CD4-positive, CD25-positive, alpha-beta regulatory T cell (primary cell): ENCODE measurements at regions not wholly inside any gene's neighbourhood (a gene's known extent, or its start where the extent isn't known, plus 50 kb on each side); places are given as distances from the start of the nearest gene placed in this dataset.

Experiments
- ATAC-seq, 2 donors: fragments of 150-1000 bp; cut with Tn5 transposase; one replicate each; pipeline ENCODE4 v1.10.0; 2021; ENCODE audit warnings: low read depth in 2 of 2, moderate number of reproducible peaks in 2 of 2, moderate library complexity in 1 of 2
- DNase-seq, 3 donors: peaks; one replicate each; pipeline versions ENCODE4 v3.0.0 to v3.0.0-alpha.2; 2012 to 2022; ENCODE audit warnings: mixed read lengths in 1 of 3
- H3K27ac ChIP-seq: one replicate; pipeline ENCODE4 v1.7.0; 2013; ENCODE audit warnings: mild to moderate bottlenecking, low read length; ENCODE audit not compliant: insufficient read depth, poor library complexity, severe bottlenecking
- H3K27me3 ChIP-seq: one replicate; pipeline ENCODE4 v1.7.0; 2013; ENCODE audit warnings: low read length; ENCODE audit not compliant: control insufficient read depth, insufficient read depth
- H3K36me3 ChIP-seq: one replicate; pipeline ENCODE4 v1.7.0; 2013; ENCODE audit warnings: mild to moderate bottlenecking, low read length, moderate library complexity; ENCODE audit not compliant: control insufficient read depth, insufficient read depth
- H3K4me1 ChIP-seq: 2 replicates; pipeline ENCODE4 v1.7.0; 2013; ENCODE audit warnings: mild to moderate bottlenecking, low read length; ENCODE audit not compliant: insufficient read depth, control insufficient read depth, poor library complexity, severe bottlenecking
- H3K4me3 ChIP-seq: one replicate; pipeline ENCODE4 v1.7.0; 2013; ENCODE audit warnings: low read depth, mild to moderate bottlenecking, low read length, moderate library complexity
- H3K9me3 ChIP-seq, 2 experiments: 1 replicate in 1 of 2; 2 replicates in 1 of 2; pipeline ENCODE4 v1.7.0; 2013; ENCODE audit warnings: low read length in 2 of 2, mild to moderate bottlenecking in 1 of 2, moderate library complexity in 1 of 2; ENCODE audit not compliant: control insufficient read depth in 2 of 2
- H3K27ac Mint-ChIP-seq, 3 donors: one replicate each; pipeline ENCODE4 v1.8.0; 2020 to 2022; ENCODE audit warnings: mild to moderate bottlenecking in 3 of 3, mixed read lengths in 3 of 3, moderate library complexity in 2 of 3
- H3K27me3 Mint-ChIP-seq: one replicate; pipeline ENCODE4 v1.8.0; 2022; ENCODE audit warnings: mild to moderate bottlenecking, mixed read lengths
- H3K36me3 Mint-ChIP-seq: one replicate; pipeline ENCODE4 v1.8.0; 2020; ENCODE audit warnings: mixed read lengths
- H3K4me1 Mint-ChIP-seq, 4 donors: one replicate each; pipeline ENCODE4 v1.8.0; 2020 to 2022; ENCODE audit warnings: mixed read lengths in 4 of 4, mild to moderate bottlenecking in 1 of 4
- H3K4me3 Mint-ChIP-seq, 4 donors: one replicate each; pipeline ENCODE4 v1.8.0; 2020 to 2022; ENCODE audit warnings: mild to moderate bottlenecking in 4 of 4, mixed read lengths in 4 of 4, moderate library complexity in 3 of 4
- H3K9me3 Mint-ChIP-seq, 7 donors: one replicate each; pipeline ENCODE4 v1.8.0; 2020 to 2022; ENCODE audit warnings: mixed read lengths in 7 of 7, mild to moderate bottlenecking in 3 of 7, moderate library complexity in 2 of 7

GRCh38 chr4:160257318-160257717, 1154.4 kb downstream of the RAPGEF2 start:
- H3K27ac Mint-ChIP-seq: no peak overlapping the region
- no peak overlapping the region for H3K27ac ChIP-seq
- DNase-seq: no peak

GRCh38 chr4:160265014-160265413, 1162.1 kb downstream of the RAPGEF2 start:
- H3K4me1 Mint-ChIP-seq: no peaks in the 10 kb centered on the region
- no peaks in the 10 kb centered on the region for H3K27me3 ChIP-seq
- DNase-seq: no peak
- H3K27me3 Mint-ChIP-seq: no peaks in the 10 kb centered on the region
- no peak overlapping the region for H3K27ac ChIP-seq
- H3K36me3 Mint-ChIP-seq: no peaks in the 10 kb centered on the region
- no peak for ATAC-seq
- no peaks in the 10 kb centered on the region for H3K36me3 ChIP-seq
- H3K4me3 Mint-ChIP-seq: no peak overlapping the region
- no peaks in the 10 kb centered on the region for H3K4me1 ChIP-seq
- H3K9me3 ChIP-seq: no peaks in the 10 kb centered on the region
- H3K9me3 Mint-ChIP-seq: peaks cover 0 to 13% (median 6%) of the 10 kb centered on the region in 7 donors
- H3K27ac Mint-ChIP-seq: no peak overlapping the region
- H3K4me3 ChIP-seq: no peak overlapping the region

More at GRCh38 chr4:160257318-160257717, 1154.4 kb downstream of the RAPGEF2 start:
- Mint-ChIP-seq H3K36me3 (no peaks in the 10 kb centered on the region), H3K4me1 (no peaks in the 10 kb centered on the region), H3K9me3 (peaks cover 0 to 22% (median 3%) of the 10 kb centered on the region in 7 donors), H3K27me3 (no peaks in the 10 kb centered on the region), H3K4me3 (no peak overlapping the region)
- Histone ChIP-seq H3K9me3 (no peaks in the 10 kb centered on the region), H3K4me1 (no peaks in the 10 kb centered on the region), H3K36me3 (no peaks in the 10 kb centered on the region), H3K4me3 (no peak overlapping the region), H3K27me3 (no peaks in the 10 kb centered on the region)
- no peak for ATAC-seq

GRCh38 chr4:160265836-160266235, 1163.0 kb downstream of the RAPGEF2 start:
- H3K27me3 Mint-ChIP-seq: no peaks in the 10 kb centered on the region
- Histone ChIP-seq H3K36me3 (no peaks in the 10 kb centered on the region), H3K4me1 (no peaks in the 10 kb centered on the region), H3K27me3 (no peaks in the 10 kb centered on the region), H3K27ac (no peak overlapping the region), H3K9me3 (no peaks in the 10 kb centered on the region), H3K4me3 (no peak overlapping the region)
- H3K36me3 Mint-ChIP-seq: no peaks in the 10 kb centered on the region
- H3K4me1 Mint-ChIP-seq: no peaks in the 10 kb centered on the region
- DNase-seq: no peak
- no peak for ATAC-seq
- H3K9me3 Mint-ChIP-seq: peaks cover 0 to 10% (median 4%) of the 10 kb centered on the region in 7 donors
- H3K4me3 Mint-ChIP-seq: no peak overlapping the region
- no peak overlapping the region for H3K27ac Mint-ChIP-seq

- Mint-ChIP-seq H3K36me3 (no peaks in the 10 kb centered on the region), H3K4me3 (no peak overlapping the region), H3K4me1 (no peaks in the 10 kb centered on the region), H3K27me3 (no peaks in the 10 kb centered on the region), H3K9me3 (peaks cover 0 to 39% (median 25%) of the 10 kb centered on the region in 7 donors), H3K27ac (no peak overlapping the region)
- no peak for ATAC-seq
- DNase-seq: no peak
- H3K27me3 ChIP-seq: no peaks in the 10 kb centered on the region
- no peak overlapping the region for H3K27ac ChIP-seq
- peaks cover 2 to 26% of the 10 kb centered on the region in 2 experiments for H3K9me3 ChIP-seq
- H3K36me3 ChIP-seq: no peaks in the 10 kb centered on the region
- H3K4me1 ChIP-seq: no peaks in the 10 kb centered on the region
- H3K4me3 ChIP-seq: no peak overlapping the region
These were observed 1174.0 kb downstream of the RAPGEF2 start for GRCh38 chr4:160276785-160277325.

GRCh38 chr4:160283081-160283480, 1180.2 kb downstream of the RAPGEF2 start:
- no peaks in the 10 kb centered on the region for H3K36me3 ChIP-seq
- H3K9me3 ChIP-seq: peaks cover 0 to 3% of the 10 kb centered on the region in 2 experiments
- ATAC-seq (no peak), DNase-seq (no peak)
- Mint-ChIP-seq H3K36me3 (no peaks in the 10 kb centered on the region), H3K4me3 (no peak overlapping the region), H3K4me1 (no peaks in the 10 kb centered on the region), H3K27ac (no peak overlapping the region), H3K9me3 (peaks cover 3 to 35% (median 13%) of the 10 kb centered on the region in 7 donors), H3K27me3 (no peaks in the 10 kb centered on the region)
- no peaks in the 10 kb centered on the region for H3K27me3 ChIP-seq
- no peaks in the 10 kb centered on the region for H3K4me1 ChIP-seq
- no peak overlapping the region for H3K4me3 ChIP-seq
- no peak overlapping the region for H3K27ac ChIP-seq

GRCh38 chr4:160284516-160284915, 1181.6 kb downstream of the RAPGEF2 start:
- ATAC-seq: no peak
- H3K36me3 ChIP-seq: no peaks in the 10 kb centered on the region
- peaks cover 0 to 3% of the 10 kb centered on the region in 2 experiments for H3K9me3 ChIP-seq
- no peak overlapping the region for H3K27ac ChIP-seq
- Mint-ChIP-seq H3K4me3 (no peak overlapping the region), H3K36me3 (no peaks in the 10 kb centered on the region), H3K27me3 (no peaks in the 10 kb centered on the region), H3K4me1 (no peaks in the 10 kb centered on the region), H3K27ac (no peak overlapping the region), H3K9me3 (peaks cover 3 to 34% (median 11%) of the 10 kb centered on the region in 7 donors)
- no peak for DNase-seq
- no peaks in the 10 kb centered on the region for H3K4me1 ChIP-seq
- no peaks in the 10 kb centered on the region for H3K27me3 ChIP-seq
- H3K4me3 ChIP-seq: no peak overlapping the region

- peaks cover 3 to 26% (median 6%) of the 10 kb centered on the region in 7 donors for H3K9me3 Mint-ChIP-seq
These were observed 1183.2 kb downstream of the RAPGEF2 start for GRCh38 chr4:160286051-160286450.

GRCh38 chr4:160296476-160296875, 1193.6 kb downstream of the RAPGEF2 start:
- no peaks in the 10 kb centered on the region for H3K27me3 Mint-ChIP-seq
- no peaks in the 10 kb centered on the region for H3K36me3 ChIP-seq
- H3K27me3 ChIP-seq: no peaks in the 10 kb centered on the region
- H3K9me3 ChIP-seq: peaks cover 0 to 3% of the 10 kb centered on the region in 2 experiments
- H3K36me3 Mint-ChIP-seq: no peaks in the 10 kb centered on the region
- no peaks in the 10 kb centered on the region for H3K4me1 Mint-ChIP-seq
- ATAC-seq: no peak
- DNase-seq: no peak
- no peaks in the 10 kb centered on the region for H3K4me1 ChIP-seq
- peaks cover 1 to 21% (median 12%) of the 10 kb centered on the region in 7 donors for H3K9me3 Mint-ChIP-seq
- H3K27ac Mint-ChIP-seq: no peak overlapping the region
- no peak overlapping the region for H3K27ac ChIP-seq
- no peak overlapping the region for H3K4me3 Mint-ChIP-seq
- no peak overlapping the region for H3K4me3 ChIP-seq

More at GRCh38 chr4:160286051-160286450, 1183.2 kb downstream of the RAPGEF2 start:
- H3K36me3 Mint-ChIP-seq: no peaks in the 10 kb centered on the region
- H3K4me3 Mint-ChIP-seq: no peak overlapping the region
- no peak overlapping the region for H3K27ac ChIP-seq
- no peaks in the 10 kb centered on the region for H3K36me3 ChIP-seq
- no peaks in the 10 kb centered on the region for H3K4me1 Mint-ChIP-seq
- H3K4me1 ChIP-seq: no peaks in the 10 kb centered on the region
- peaks cover 0 to 3% of the 10 kb centered on the region in 2 experiments for H3K9me3 ChIP-seq
- no peak for ATAC-seq
- DNase-seq: no peak
- no peak overlapping the region for H3K4me3 ChIP-seq
- no peaks in the 10 kb centered on the region for H3K27me3 Mint-ChIP-seq
- H3K27me3 ChIP-seq: no peaks in the 10 kb centered on the region
- H3K27ac Mint-ChIP-seq: no peak overlapping the region
